Cardiac muscle cell (in vitro differentiated cells and primary cell): ENCODE measurements at regions not wholly inside any gene's neighbourhood (a gene's known extent, or its start where the extent isn't known, plus 50 kb on each side); places are given as distances from the start of the nearest gene placed in this dataset.

Source experiments
- DNase-seq, 2 donors: peaks; one replicate each; pipeline versions ENCODE4 v3.0.0 to v3.0.0-alpha.2; 2010 to 2017; ENCODE audit warnings: low read depth in 1 of 2, low spot score in 1 of 2
- H3K27ac ChIP-seq: fragments of 200-600 bp; sonication (generic); 2 replicates; pipeline ENCODE4 v1.5.1; 2016
- H3K27me3 ChIP-seq: fragments of 200-600 bp; sonication (generic); 2 replicates; pipeline ENCODE4 v1.6.0; 2016; ENCODE audit warnings: control low read depth
- H3K36me3 ChIP-seq: fragments of 200-600 bp; sonication (generic); 2 replicates; pipeline ENCODE4 v1.5.1; 2016; ENCODE audit warnings: control low read depth
- H3K4me1 ChIP-seq: fragments of 200-600 bp; sonication (generic); 2 replicates; pipeline ENCODE4 v1.8.1; 2017; ENCODE audit warnings: low read depth, mild to moderate bottlenecking, mixed run types
- H3K4me3 ChIP-seq: fragments of 200-600 bp; sonication (generic); 2 replicates; pipeline ENCODE4 v1.5.1; 2016; ENCODE audit warnings: mild to moderate bottlenecking
- H3K9me3 ChIP-seq: fragments of 200-600 bp; sonication (generic); 2 replicates; pipeline ENCODE4 v1.5.1; 2017; ENCODE audit warnings: low read depth, mild to moderate bottlenecking, control low read depth
- TF ChIP-seq, protein P1 (sequence below): IDR thresholded peaks from 2 replicates; pipeline ENCODE4 v1.5.1; 2012; ENCODE audit warnings: low read depth, mild to moderate bottlenecking, low read length

DNA sequence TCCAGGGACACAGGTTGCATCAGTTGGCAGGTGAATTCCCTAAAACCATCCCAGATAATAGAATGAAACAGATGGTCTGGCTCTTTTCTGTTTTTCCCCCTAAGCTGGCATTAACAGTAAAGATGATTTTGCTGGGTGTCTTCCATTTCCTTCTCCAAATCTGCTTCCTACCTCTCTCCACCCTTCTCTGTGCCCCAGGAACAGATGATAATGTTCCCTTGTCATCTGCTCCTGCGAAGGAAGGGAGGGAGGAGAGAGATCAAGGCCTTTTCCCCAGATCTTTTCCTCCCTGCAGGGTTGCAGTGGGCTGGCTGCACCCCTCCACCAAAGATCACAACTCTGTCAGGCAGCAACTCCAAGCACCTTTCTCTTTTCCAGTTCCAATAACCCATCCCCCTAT lies 156.5 kb upstream of the PRDM1 start:
- Histone ChIP-seq H3K36me3 (no peaks in the 10 kb centered on the region), H3K4me1 (no peaks in the 10 kb centered on the region), H3K9me3 (no peaks in the 10 kb centered on the region), H3K27me3 (peaks cover 3% of the 10 kb centered on the region), H3K4me3 (no peak overlapping the region), H3K27ac (no peak overlapping the region)
- DNase-seq: no peak
- TF ChIP-seq, protein P1, sequence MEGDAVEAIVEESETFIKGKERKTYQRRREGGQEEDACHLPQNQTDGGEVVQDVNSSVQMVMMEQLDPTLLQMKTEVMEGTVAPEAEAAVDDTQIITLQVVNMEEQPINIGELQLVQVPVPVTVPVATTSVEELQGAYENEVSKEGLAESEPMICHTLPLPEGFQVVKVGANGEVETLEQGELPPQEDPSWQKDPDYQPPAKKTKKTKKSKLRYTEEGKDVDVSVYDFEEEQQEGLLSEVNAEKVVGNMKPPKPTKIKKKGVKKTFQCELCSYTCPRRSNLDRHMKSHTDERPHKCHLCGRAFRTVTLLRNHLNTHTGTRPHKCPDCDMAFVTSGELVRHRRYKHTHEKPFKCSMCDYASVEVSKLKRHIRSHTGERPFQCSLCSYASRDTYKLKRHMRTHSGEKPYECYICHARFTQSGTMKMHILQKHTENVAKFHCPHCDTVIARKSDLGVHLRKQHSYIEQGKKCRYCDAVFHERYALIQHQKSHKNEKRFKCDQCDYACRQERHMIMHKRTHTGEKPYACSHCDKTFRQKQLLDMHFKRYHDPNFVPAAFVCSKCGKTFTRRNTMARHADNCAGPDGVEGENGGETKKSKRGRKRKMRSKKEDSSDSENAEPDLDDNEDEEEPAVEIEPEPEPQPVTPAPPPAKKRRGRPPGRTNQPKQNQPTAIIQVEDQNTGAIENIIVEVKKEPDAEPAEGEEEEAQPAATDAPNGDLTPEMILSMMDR: no peak

DNA sequence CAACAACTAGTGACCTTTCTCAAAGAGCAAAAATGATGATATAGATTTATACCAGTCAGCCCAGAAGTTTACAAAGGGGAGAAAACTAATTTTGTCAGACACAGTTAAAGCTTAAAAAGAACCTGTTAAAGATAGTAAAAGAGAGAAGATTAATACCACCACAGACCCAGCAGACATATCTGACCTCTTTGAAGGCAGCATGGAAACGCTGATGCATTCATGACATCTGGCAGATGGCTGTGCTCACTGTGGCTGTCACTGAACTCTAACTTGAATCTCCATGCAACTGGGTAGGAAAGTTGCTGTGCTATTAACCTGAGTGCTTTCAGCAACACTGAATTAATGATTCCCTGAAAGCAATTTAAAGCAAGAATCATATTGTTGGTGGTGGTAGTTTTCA lies 159.8 kb upstream of the PRDM1 start:
- TF ChIP-seq, protein P1: no peak
- no peak overlapping the region for H3K4me3 ChIP-seq
- H3K9me3 ChIP-seq: no peaks in the 10 kb centered on the region

DNA sequence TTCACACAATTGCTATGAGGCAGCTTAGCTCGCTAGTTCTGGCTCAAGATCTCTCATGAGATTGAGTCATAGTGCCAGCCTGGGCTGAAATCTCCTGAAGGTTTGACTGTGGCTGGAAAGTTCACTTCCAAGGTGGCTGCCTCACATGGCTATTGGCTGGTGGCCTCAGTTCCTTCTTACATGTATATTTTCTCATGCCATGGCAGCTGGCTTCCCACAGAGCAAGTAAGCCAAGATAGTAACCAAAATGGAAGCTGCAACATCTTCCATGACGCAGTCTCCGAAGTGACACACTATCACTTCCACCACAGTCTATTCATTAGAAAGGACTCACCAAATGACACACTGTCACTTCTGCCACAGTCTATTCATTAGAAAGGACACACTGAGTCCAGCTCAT lies 160.4 kb upstream of the PRDM1 start:
- DNase-seq: no peak
- H3K4me1 ChIP-seq: no peaks in the 10 kb centered on the region
- no peak overlapping the region for H3K27ac ChIP-seq
- no peaks in the 10 kb centered on the region for H3K36me3 ChIP-seq
- no peaks in the 10 kb centered on the region for H3K27me3 ChIP-seq
- no peaks in the 10 kb centered on the region for H3K9me3 ChIP-seq
- H3K4me3 ChIP-seq: no peak overlapping the region
- TF ChIP-seq, protein P1: no peak

More for the DNA sequence above, 159.8 kb upstream of the PRDM1 start:
- no peak overlapping the region for H3K27ac ChIP-seq
- DNase-seq: no peak
- no peaks in the 10 kb centered on the region for H3K27me3 ChIP-seq
- no peaks in the 10 kb centered on the region for H3K4me1 ChIP-seq
- no peaks in the 10 kb centered on the region for H3K36me3 ChIP-seq

DNA sequence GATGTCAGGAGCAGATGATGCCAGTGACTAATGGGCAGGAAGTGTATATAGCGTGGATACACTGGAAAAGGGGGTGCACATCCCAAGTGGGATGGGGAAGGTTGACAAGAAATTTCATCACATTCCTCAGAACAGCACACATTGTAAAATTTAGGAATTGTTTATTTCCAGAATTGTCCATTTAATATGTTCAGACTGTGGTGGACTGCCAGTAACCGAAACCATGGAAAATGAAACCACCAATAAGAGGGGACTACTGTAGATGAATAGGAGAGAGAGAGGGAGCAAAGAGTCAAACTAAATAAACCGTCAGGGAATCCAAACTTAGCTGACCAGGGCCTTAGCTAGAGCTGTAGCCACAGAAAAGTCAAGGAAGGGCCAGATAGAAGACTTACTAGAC lies 164.4 kb upstream of the PRDM1 start:
- no peaks in the 10 kb centered on the region for H3K36me3 ChIP-seq
- H3K4me3 ChIP-seq: no peak overlapping the region
- H3K4me1 ChIP-seq: no peaks in the 10 kb centered on the region
- no peak for DNase-seq
- no peaks in the 10 kb centered on the region for H3K9me3 ChIP-seq
- no peaks in the 10 kb centered on the region for H3K27me3 ChIP-seq
- H3K27ac ChIP-seq: no peak overlapping the region
- TF ChIP-seq, protein P1: no peak

DNA sequence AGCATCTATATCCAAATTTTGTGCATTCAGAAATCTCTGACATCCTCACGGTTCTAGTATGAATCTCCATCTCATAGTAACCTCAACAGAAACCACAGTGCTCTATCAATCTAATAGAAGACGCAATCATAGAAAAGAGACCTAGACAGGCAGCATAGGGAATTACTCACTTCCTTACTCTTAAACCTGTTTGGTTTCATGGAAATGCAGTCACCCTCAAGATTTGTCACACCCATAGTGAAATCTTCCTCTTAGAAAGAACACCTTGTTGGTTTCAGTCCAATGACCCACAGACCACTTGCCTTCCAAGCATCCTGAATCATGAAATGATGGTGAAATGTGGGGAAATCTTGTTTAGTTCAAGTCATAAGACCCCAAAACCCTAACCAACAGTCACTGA lies 166.1 kb upstream of the PRDM1 start:
- no peak overlapping the region for H3K4me3 ChIP-seq

More for the DNA sequence above, 166.1 kb upstream of the PRDM1 start:
- Histone ChIP-seq H3K27me3 (no peaks in the 10 kb centered on the region), H3K36me3 (no peaks in the 10 kb centered on the region), H3K27ac (no peak overlapping the region), H3K4me1 (no peaks in the 10 kb centered on the region), H3K9me3 (no peaks in the 10 kb centered on the region)
- no peak for DNase-seq
- TF ChIP-seq, protein P1: no peak
